8988T (cell line): ENCODE measurements at regions not wholly inside any gene's neighbourhood (a gene's known extent, or its start where the extent isn't known, plus 50 kb on each side); places are given as distances from the start of the nearest gene placed in this dataset.
"Not testable (repeated sequence)": the region's sequence is repeated elsewhere in the genome, so short reads cannot be mapped to it uniquely, and the experiment has no call there.

Source experiments
- DNase-seq: peaks from one replicate; pipeline ENCODE4 v3.0.0; 2011

DNA sequence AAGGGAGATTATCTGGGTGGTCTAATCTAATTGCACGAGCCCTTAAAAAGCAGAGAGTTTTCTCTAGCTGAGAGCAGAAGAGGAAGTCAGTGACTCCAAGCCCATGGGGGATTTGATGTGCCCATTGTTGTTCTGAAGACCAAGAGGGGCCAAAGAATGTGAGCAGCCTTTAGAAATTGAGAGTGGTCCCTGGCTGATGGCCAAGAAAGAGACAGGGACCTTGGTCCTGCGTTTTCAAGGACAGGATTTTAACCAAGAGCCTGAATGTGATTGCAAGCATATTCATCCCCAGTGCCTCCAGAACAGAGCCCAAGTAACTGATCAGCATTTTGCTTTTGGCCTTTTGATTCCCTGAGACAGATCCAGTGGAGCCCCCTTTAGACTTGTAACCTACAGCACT is 1353.9 kb downstream of the AACS start:
- no peak for DNase-seq

DNA sequence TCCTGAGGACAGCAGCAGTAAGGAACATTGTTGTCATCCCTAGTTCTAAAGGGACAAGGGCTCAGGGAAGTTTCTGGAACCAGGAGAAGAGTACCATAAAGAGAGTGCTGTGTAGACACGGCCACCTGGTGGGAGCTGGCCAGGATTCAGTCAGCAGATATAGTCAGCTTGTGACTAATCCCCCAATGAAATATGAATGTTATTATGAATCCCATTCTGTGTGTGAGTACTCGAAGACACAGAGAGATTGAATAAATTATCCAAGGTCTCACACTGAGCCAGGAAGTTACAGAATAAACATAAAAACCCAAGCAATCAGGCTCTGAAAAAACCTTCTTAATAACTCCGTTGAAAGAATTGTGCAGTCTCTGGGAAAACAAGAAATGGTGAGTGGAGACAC is 1359.5 kb downstream of the AACS start:
- no peak for DNase-seq

DNA sequence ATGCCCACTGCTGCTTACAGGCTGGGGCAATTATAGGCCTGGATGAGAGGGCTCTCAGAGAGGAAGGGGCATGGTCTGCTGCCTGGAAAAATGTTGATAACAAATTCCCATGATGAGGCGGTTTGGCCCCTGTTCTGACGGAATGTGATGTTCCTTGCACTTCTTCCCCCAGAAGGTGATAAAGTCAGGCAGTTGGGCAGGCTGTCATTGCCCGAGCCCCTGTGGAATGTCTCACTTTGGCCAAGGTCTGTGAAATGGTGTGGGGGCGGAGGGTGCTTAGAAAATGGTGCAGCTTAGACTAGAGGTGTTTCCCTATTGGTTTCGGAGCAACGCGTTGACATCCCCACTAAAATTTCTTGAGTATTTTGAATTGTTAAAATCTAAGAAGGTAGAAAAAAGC is 1360.0 kb downstream of the AACS start:
- DNase-seq = no peak

DNA sequence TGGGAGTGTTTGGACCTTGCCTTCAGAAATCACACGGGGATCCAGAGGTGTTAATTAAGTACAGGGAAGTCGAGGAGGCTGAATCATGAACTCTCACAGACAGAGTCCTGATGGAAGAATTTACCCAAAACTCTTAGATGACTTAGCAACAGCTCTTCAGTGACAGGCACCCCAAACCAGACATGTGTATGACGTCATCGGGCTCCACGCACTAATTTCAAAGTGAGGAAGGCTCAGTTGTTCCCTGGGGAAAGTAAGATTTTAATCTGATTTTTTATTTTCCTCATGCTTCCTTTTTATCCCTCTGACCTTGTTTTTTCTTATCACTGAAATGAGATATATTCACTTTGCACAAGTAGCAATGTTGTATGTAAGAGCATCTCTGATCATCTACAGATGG is 1363.5 kb downstream of the AACS start:
- no peak for DNase-seq

DNA sequence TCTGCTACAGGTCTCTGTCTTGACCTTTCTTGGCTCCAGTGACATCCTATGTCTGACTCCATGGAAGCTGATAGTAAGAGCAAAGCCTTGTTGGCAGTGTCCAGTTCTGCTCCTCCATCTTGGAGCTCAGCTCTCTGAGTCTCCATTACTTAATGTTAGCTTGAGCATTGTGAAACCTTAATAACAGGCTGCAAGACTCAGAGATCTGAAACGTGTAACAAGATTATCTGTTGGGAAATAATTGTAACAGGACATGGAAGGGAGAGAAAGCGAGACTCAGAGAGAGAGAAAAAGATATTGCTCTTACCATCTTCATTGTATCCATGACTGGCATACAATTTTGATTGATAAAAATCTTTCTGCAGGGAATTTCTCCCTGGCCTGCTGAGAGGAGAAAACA is 1365.7 kb downstream of the AACS start:
- no peak for DNase-seq

DNA sequence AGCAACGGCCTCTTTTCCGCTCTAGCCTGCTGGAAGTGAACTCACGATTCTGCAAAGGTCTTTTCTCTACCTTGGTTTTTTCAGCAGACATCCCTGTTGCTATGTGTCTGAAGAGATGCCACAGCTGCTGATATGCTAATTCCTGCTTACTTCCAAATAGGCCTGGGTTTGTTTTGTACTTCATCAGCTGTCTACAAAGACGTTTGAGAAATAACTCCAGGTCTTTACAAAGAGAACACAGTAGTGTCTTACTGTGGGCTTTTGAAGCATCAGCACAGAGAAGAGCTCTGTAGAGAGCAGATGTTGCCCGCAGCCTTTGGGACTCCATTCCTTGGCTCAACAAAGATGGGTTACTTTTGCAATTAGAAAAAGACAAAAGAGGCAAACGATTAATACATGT is 1366.5 kb downstream of the AACS start:
- no peak for DNase-seq

DNA sequence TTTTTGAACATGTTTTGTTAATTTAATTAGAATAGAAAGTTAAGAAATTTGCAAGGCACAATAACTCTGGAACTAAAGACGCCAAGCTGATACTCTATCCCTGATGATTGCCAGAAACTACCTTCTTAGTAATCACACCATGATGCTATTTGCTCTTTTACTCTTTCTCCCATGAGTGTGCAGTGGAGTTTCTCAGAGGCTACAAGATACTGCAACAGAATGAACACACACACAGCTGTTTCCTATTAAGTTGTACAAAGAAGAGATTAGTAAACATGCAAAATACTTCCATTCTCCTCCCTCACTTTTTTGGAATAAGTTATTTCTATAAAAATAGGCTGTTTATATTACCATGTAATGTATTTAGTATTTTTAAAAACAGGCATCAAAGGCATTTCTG is 1367.5 kb downstream of the AACS start:
- no peak for DNase-seq

DNA sequence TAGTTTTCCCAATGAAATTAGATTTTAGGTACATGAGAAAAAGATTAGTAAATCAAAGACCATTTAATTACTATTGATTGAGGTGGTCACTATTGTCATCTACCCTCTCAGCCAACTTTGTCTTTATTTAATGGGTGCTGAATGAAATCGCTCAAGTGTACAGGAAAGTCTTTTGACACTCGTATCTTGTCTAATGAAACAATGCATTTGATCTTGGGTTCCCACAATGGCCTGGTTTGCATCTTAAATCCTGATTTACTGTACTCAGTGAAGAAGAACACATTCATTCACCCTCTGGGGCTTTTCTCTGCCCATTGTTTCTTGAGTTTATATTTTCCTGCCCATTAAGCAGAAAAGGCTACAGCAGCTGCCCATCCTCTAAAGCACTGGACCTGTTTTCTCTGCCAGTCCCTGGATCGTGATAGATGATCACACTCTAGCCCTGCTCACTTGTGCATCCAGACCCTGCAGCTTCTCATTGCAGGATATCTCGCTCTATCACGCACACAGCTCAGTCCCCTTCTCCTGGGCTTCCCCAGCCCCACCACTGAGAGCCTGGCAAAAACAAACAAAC is 1369.3 kb downstream of the AACS start:
- DNase-seq = no peak

DNA sequence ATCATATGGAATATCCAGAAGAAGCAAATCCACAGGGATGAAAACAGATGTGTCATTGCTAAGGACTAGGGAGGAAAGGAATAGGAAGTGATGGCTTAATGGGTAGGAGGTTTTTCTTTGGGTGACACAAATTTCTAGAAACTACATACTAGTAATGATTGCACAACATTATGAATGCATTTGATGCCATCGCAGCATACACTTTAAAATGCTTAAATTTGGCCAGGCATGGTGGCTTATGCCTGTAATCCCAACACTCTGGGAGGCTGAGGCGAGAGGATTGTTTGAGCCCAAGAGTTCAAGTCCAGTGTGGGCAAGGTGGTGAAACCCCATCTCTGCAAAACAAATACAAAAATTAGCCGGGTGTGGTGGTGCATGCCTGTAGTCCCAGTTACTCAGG is 1370.8 kb downstream of the AACS start:
- no peak for DNase-seq

DNA sequence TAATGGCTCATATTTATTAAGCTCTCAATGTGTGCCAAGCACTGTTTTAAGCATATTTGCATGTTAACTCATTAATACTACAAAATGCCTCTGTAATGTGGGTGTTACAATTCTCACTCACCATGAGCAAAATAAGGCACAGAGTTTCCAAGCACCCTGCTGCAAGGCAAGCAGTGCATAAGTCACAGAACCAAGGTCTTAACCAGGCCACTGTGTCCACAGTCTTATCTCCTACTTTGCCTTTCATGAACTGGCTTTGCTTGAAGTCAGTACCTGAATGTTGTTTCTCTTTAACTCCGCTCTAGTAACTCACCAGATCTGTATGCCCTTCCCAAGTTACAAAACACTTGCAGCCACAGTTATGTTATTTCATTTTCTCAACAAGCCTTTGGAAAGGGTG is 1372.7 kb downstream of the AACS start:
- DNase-seq = no peak

DNA sequence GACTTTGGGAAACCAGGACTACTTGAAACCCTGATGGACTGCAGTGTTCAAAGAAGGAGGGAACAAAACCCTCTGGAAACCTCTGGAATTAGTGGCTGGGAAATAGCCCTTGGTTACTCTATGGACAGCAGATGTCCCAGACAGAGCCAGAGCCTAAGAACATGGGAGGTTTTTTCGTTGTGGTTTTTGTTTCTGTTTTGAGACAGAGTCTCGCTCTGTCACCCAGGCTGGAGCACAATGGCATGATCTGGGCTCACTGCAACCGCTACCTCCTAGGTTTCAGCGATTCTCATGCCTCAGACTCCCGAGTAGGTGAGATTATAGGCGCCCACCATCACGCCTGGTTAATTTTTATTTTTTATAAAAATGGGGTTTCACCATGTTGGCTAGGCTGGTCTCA is 1378.7 kb downstream of the AACS start:
- no peak for DNase-seq

DNA sequence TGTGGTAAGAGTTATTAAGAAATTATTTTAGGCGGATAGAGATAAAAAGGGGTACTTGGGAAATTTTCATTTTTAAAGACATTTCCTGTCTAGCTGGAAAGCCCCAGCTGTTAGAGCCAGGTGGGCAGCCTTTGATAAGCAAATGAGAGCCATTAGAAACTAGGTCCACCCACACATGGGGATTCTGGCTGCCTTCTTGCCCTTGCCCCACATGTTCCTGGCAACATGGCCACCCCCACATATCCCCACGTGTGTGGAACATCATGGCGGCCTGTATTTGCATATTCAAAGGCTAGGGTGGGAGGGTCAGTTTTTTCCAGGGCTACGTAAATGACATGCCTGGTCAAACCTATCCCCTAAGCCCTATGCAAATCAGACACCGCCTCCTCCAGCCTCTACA is 1382.1 kb downstream of the AACS start:
- no peak for DNase-seq

DNA sequence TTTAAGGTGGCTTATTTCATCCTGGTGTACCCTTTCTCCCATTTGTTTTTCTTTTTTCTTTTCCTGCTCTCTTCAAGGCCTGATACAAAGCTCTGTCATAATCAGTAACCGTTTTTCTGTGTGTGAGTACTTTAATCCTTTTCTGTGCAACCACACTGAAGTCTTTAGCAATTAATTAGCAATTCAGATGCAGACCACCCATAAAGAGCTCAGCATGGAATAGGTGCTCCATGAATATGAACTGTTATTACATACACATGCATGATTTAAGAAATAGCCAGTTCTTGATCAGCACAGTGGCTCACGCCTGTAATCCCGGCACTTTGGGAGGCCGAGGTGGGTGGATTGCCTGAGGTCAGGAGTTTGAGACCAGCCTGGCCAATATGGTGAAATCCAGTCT is 1386.6 kb downstream of the AACS start:
- no peak for DNase-seq

DNA sequence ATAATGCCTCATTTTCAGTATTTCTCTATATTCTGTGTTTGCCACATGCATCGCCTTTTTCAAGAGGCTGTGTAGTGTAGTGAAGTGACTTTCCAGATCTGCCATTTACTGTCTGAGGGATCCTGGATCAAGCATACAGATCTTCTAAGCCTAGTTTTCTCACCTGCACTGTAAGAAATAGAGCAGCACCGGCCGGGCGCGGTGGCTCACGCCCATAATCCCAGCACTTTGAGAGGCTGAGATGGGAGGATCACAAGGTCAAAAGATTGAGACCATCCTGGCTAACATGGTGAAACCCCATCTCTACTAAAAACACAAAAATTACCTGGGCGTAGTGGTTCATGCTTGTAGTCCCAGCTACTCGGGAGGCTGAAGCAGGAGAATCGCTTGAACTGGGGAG is 1387.5 kb downstream of the AACS start:
- not testable (repeated sequence) for DNase-seq

DNA sequence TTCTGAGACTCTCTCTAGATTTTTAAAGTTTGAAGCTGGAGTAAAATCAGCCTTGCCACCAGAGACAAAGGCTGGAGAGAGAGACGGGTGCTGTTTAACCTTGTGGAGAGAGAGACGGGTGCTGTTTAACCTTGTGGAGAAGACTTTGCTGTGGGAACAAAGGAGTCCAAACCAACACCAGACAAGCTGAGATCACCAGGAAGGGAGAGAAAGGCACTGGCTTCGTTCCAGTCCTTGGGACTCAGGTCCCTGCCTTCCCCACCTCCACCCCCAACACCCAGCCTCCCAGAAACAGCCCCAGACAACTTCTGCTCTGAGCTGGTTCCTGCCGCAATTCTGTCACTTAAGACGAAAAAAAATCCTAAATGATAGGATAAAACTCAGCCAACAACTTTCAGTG is 1389.3 kb downstream of the AACS start:
- DNase-seq = no peak

DNA sequence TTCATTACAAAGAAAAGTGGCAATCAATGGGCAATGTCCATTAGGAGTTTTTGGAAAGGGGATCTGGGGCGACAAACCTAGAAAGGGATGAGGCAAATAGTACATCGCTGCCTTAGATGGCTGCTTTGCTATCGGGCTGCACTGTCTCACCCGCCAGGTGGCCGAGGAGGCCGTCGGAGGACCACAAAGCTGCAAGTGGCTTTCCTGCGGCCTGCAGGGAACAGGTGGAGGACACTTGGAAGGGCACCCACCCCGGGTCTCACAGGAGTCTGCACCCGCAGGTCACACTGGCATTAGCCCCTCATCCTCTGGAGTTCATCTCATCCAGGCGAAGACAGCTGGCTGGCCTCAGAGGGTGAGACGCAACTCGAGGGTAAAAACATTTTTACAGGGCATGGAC is 1392.5 kb downstream of the AACS start:
- no peak for DNase-seq

DNA sequence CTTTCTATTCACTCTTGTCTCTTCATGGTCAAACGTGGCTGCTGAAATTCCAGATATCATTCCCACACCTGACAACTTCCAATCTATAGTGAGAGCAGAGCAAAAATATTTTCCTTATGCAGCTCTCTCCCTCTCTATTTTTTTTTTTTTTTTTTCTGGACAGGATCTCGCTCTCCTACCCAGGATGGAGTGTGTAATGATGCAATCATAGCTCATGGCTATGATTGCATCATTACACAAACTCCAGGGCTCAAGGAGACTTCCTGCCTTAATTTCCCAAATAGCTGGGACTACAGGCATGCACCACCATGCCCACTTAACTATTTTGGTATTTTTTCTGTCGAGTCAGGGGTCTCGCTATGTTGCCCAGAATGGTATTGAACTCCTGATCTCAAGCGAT is 1398.9 kb downstream of the AACS start:
- no peak for DNase-seq

DNA sequence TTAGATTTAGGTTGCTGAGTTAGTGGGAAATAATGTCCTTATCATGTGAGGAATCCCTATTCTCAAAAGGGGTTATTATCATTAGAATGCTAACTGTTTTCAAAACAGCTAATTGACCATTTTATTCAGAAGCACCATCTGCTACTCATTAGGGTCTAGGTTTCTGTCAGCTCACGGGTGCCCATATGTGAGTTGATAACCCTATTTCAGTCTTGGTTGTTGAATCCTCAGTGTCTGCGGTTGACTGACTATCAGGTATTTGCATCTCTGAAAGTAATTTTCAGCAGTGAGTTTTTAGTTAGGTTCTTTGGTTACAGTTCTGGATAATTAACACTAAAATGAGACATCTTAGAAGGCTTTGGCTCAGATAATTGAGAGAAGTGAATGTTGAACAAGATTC is 1404.0 kb downstream of the AACS start:
- DNase-seq = no peak

DNA sequence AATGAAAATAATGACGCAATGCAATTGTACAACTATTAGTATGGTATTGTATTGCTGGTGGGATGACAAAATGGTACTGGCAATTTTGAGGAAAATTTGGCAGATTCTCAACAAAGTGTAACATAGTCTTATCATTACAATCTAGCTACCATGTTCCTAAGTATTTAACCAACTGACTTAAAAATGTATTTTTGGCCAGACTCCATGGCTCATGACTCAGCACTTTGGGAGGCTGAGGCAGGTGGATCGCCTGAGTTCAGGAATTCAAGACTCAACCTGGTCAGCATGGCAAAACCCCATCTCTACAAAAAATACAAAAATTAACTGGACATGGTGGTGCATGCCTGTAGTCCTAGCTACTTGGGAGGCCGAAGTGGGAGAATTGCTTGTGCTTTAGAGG is 1409.5 kb downstream of the AACS start:
- DNase-seq = no peak

DNA sequence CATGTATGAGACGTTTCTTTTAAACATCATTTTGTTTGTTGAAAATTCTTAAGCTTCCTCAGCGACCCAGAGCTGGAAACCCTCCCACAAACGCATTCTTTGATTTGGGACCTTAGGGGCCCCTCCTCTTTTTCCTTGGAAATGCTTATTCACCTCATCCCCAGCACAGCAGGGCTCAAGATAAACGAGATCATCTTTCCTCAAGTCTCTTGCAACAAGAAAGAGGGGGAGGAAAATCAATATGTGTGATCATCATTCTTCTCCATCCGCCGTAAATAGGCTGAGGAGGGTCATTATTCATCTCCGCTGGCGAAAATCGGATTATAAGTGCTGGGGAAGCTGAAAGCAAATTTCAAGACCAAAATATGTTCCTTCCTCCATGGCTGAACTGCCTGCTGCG is 1415.2 kb downstream of the AACS start:
- DNase-seq = no peak

DNA sequence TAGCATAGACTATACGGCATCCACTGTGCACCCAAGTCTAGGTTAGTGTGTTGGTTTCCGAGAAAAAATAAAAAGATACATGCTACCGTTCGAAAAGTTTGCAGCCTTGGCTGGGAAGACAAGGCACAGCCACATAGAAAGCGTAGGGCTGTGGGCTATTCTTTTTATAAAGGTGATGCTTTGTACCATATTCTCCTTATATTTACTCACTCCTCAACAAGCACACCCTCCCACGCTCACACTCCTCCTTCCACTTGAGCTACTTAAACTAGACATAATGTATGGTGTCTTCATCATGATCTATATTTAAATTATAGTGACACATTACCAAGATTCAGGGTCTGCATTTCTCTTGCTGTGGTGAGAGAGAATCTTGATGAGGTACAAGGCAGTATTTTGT is 1416.5 kb downstream of the AACS start:
- no peak for DNase-seq

DNA sequence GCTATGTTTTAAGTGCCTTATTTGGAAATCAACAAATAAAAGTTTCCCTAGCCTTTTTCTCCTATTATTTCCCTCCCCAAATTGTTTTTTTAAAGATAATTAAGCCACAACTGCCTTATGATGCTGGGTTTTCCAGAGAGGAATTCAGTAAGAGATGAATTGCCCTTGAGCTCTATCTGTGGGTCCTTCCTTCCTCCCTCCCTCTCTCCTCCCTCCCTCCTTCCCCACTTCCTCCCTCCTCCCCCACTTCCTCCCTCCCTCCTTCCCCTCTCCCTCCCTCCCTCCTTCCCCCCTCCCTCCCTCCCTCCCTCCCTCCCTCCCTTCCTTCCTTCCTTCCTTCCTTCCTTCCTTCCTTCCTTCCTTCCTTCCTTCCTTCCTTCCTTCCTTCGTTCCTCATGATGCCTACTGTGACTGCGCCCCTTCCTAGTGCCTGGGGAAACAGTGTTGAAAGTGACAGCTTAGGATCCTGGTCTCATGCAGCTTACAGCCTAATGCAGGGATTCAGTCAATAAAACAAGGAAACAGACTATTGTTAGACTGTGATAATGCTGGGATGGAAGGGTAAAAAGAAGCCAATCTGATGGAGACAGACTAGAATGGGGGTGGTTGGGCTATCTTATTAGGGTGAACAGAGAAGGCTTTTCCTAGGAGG is 1417.1 kb downstream of the AACS start:
- DNase-seq = no peak

DNA sequence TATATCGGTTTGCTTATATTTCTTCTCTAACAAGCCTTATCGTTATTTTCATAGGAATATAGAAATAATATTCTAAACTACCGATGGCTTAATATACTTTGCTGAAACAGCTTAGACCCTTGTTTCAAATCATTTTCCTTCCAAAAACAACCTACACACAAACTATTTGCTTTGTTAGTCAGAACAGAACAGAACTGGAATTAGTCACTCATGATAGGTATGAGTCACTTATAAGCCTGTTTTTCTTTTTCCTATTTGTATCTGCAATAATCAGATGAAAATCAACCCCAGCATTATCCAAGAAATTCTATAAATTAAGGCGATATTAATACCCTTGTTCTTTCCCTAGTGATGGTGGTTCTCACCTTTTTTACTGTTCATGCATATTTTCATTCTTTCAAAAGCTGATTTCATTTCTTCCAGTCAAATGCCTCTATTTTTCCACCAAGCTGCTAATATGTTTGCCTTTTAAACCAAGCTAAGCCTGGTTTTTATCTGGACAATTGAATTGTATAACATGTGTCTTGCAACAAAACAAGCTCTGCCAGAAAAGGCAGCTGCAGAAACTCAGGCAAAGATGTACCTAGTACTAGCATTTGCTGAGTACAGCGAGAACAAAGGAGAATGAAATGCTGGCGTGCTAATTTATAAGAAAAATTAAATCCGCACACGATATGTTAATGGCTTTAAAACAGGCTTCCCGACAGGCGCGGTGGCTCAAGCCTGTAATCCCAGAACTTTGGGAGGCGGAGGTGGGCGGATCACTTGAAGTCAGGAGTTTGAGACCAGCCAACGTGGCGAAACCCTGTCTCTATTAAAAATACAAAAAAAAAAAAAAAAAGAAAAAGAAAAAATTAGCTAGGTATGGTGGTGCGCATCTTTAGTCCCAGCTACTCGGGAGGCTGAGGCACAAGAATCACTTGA is 1418.2 kb downstream of the AACS start:
- DNase-seq = no peak

DNA sequence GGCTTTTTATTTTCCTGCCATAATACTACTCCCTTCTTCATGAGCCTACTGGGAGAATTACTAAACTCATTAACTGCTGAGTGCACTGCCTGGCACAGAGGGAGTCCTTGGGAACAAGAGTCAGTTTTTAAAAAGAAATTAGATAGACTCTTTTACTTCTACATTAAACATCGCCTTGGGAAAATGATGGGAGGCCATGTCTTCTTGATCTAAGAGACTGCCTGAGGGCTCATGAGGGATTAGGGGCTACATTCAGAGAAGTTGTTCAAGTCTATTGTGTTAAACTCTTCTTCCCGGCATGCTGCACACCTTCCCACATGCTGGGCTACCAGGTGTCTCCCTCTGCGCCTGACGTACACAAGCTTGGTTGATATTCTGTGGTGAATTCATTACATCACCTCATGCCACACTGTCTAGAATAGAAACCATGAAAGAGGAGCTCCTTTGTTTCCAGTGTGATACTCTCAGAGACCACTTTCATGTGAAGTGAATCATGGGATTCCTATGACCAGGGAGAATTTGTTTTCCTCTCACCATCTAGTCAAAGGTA is 1422.3 kb downstream of the AACS start:
- DNase-seq = no peak
